DND-41 (cell line): ENCODE measurements at regions not wholly inside any gene's neighbourhood (a gene's known extent, or its start where the extent isn't known, plus 50 kb on each side); places are given as distances from the start of the nearest gene placed in this dataset.

Source experiments
- ATAC-seq: fragments of 200-7000 bp; cut with Tn5 transposase; 3 replicates; pipeline ENCODE4 v1.9.1; 2021; ENCODE audit warnings: low read depth; ENCODE audit not compliant: insufficient read depth
- DNase-seq: peaks from one replicate; pipeline ENCODE4 v3.0.0-alpha.2; 2020
- H2AFZ ChIP-seq: 2 replicates; pipeline ENCODE4 v1.6.0; 2012; ENCODE audit warnings: low read depth, low read length
- H3K27ac ChIP-seq: 2 replicates; pipeline ENCODE4 v1.5.1; 2012; ENCODE audit warnings: low read length, inconsistent platforms
- H3K27me3 ChIP-seq: fragments of 200-600 bp; sonication (generic); 2 replicates; pipeline ENCODE4 v1.6.0; 2012; ENCODE audit warnings: low read length, mild to moderate bottlenecking, inconsistent platforms; ENCODE audit not compliant: insufficient read depth, poor library complexity
- H3K36me3 ChIP-seq: 2 replicates; pipeline ENCODE4 v1.5.1; 2012; ENCODE audit warnings: low read length, inconsistent platforms; ENCODE audit not compliant: insufficient read depth
- H3K4me1 ChIP-seq: 2 replicates; pipeline ENCODE4 v1.5.1; 2012; ENCODE audit warnings: mild to moderate bottlenecking, low read length; ENCODE audit not compliant: insufficient read depth
- H3K4me2 ChIP-seq: 2 replicates; pipeline ENCODE4 v1.6.0; 2012; ENCODE audit warnings: mild to moderate bottlenecking, moderate library complexity, low read length, inconsistent platforms; ENCODE audit not compliant: insufficient read depth
- H3K4me3 ChIP-seq, 2 experiments: fragments of 200-600 bp in 1 of 2; shearing (Covaris generic) in 1 of 2; 2 replicates each; pipeline ENCODE4 v1.5.1; 2012 to 2016; ENCODE audit warnings: inconsistent platforms in 2 of 2, low read length in 2 of 2, mild to moderate bottlenecking in 2 of 2, low read depth in 1 of 2, moderate library complexity in 1 of 2
- H3K79me2 ChIP-seq: 2 replicates; pipeline ENCODE4 v1.6.0; 2012; ENCODE audit warnings: low read length, inconsistent platforms; ENCODE audit not compliant: insufficient read depth
- H3K9ac ChIP-seq: 2 replicates; pipeline ENCODE4 v1.6.0; 2012; ENCODE audit warnings: low read depth, mild to moderate bottlenecking, inconsistent platforms, low read length, moderate library complexity
- H3K9me3 ChIP-seq: 2 replicates; pipeline ENCODE4 v1.5.1; 2012; ENCODE audit warnings: low read length, moderate library complexity, mild to moderate bottlenecking, inconsistent platforms; ENCODE audit not compliant: insufficient read depth, severe bottlenecking
- H4K20me1 ChIP-seq: 2 replicates; pipeline ENCODE4 v1.6.0; 2012; ENCODE audit warnings: low read length; ENCODE audit not compliant: insufficient read depth
- CTCF ChIP-seq: IDR thresholded peaks from 2 replicates; pipeline ENCODE4 v1.5.1; 2012; ENCODE audit warnings: borderline replicate concordance, low read length, moderate library complexity, mild to moderate bottlenecking; ENCODE audit not compliant: poor library complexity, severe bottlenecking; ENCODE audit errors: extremely low read depth
- EZH2 ChIP-seq: IDR thresholded peaks from 3 replicates; pipeline ENCODE4 v1.6.1; 2012; ENCODE audit warnings: borderline replicate concordance, low read depth, mild to moderate bottlenecking, moderate library complexity, low read length, inconsistent platforms; ENCODE audit not compliant: severe bottlenecking

- H4K20me1 ChIP-seq, result no peaks in the 10 kb centered on the region
- H3K9ac ChIP-seq, result no peak overlapping the region
- no peak overlapping the region for H3K4me3 ChIP-seq
- no peak overlapping the region for H3K27ac ChIP-seq
- DNase-seq (no peak), ATAC-seq (no peak)
- no peaks in the 10 kb centered on the region for H3K9me3 ChIP-seq
- TF ChIP-seq EZH2 (no peak), CTCF (no peak)
- no peaks in the 10 kb centered on the region for H3K27me3 ChIP-seq
- H3K79me2 ChIP-seq, result no peaks in the 10 kb centered on the region
- no peaks in the 10 kb centered on the region for H3K36me3 ChIP-seq
- no peak overlapping the region for H3K4me2 ChIP-seq
- no peaks in the 10 kb centered on the region for H3K4me1 ChIP-seq
- no peak overlapping the region for H2AFZ ChIP-seq
Observed at GRCh38 chr7:87001214-87001613, 58.2 kb downstream of the ELAPOR2 start.

GRCh38 chr7:87000344-87000743, 59.1 kb downstream of the ELAPOR2 start:
- Histone ChIP-seq H3K36me3 (no peaks in the 10 kb centered on the region), H2AFZ (no peak overlapping the region), H3K79me2 (no peaks in the 10 kb centered on the region), H3K27me3 (no peaks in the 10 kb centered on the region), H3K4me2 (no peak overlapping the region), H3K9ac (no peak overlapping the region), H4K20me1 (no peaks in the 10 kb centered on the region), H3K9me3 (no peaks in the 10 kb centered on the region), H3K4me1 (no peaks in the 10 kb centered on the region), H3K27ac (no peak overlapping the region), H3K4me3 (no peak overlapping the region)
- ATAC-seq (no peak), DNase-seq (no peak)
- TF ChIP-seq EZH2, result no peak
- TF ChIP-seq CTCF, result no peak

- Histone ChIP-seq H3K27me3 (no peaks in the 10 kb centered on the region), H3K79me2 (no peaks in the 10 kb centered on the region), H3K36me3 (no peaks in the 10 kb centered on the region), H3K4me1 (no peaks in the 10 kb centered on the region), H2AFZ (no peak overlapping the region), H4K20me1 (no peaks in the 10 kb centered on the region), H3K27ac (no peak overlapping the region), H3K4me2 (no peak overlapping the region), H3K9me3 (no peaks in the 10 kb centered on the region), H3K9ac (no peak overlapping the region), H3K4me3 (no peak overlapping the region)
- DNase-seq, result no peak
- no peak for ATAC-seq
- TF ChIP-seq CTCF (no peak), EZH2 (no peak)
Observed at GRCh38 chr7:86999750-87000149, 59.7 kb downstream of the ELAPOR2 start.

- H3K36me3 ChIP-seq, result no peaks in the 10 kb centered on the region
- H3K9ac ChIP-seq, result no peak overlapping the region
- no peak overlapping the region for H3K4me2 ChIP-seq
- H3K9me3 ChIP-seq, result no peaks in the 10 kb centered on the region
- DNase-seq (no peak), ATAC-seq (no peak)
- H4K20me1 ChIP-seq, result no peaks in the 10 kb centered on the region
- no peak overlapping the region for H2AFZ ChIP-seq
- H3K79me2 ChIP-seq, result no peaks in the 10 kb centered on the region
- no peak overlapping the region for H3K4me3 ChIP-seq
- H3K27ac ChIP-seq, result no peak overlapping the region
- H3K4me1 ChIP-seq, result no peaks in the 10 kb centered on the region
- TF ChIP-seq EZH2, result no peak
- no peak for TF ChIP-seq CTCF
- H3K27me3 ChIP-seq, result no peaks in the 10 kb centered on the region
Observed at GRCh38 chr7:86995814-86996213, 63.6 kb downstream of the ELAPOR2 start.
